GM12892 (cell line): ENCODE measurements at regions not wholly inside any gene's neighbourhood (a gene's known extent, or its start where the extent isn't known, plus 50 kb on each side); places are given as distances from the start of the nearest gene placed in this dataset.

Experiments used
- POLR2A ChIP-seq: IDR thresholded peaks from 2 replicates; pipeline ENCODE4 v1.6.1; 2011; ENCODE audit warnings: low read depth, low read length, control low read depth
- POLR2AphosphoS5 ChIP-seq: IDR thresholded peaks from 2 replicates; pipeline ENCODE4 v1.6.1; 2011; ENCODE audit warnings: low read depth, low read length, control low read depth
- TAF1 ChIP-seq: IDR thresholded peaks from 2 replicates; pipeline ENCODE4 v1.6.1; 2011; ENCODE audit warnings: low read depth, mild to moderate bottlenecking, control low read depth, low read length, borderline replicate concordance

DNA sequence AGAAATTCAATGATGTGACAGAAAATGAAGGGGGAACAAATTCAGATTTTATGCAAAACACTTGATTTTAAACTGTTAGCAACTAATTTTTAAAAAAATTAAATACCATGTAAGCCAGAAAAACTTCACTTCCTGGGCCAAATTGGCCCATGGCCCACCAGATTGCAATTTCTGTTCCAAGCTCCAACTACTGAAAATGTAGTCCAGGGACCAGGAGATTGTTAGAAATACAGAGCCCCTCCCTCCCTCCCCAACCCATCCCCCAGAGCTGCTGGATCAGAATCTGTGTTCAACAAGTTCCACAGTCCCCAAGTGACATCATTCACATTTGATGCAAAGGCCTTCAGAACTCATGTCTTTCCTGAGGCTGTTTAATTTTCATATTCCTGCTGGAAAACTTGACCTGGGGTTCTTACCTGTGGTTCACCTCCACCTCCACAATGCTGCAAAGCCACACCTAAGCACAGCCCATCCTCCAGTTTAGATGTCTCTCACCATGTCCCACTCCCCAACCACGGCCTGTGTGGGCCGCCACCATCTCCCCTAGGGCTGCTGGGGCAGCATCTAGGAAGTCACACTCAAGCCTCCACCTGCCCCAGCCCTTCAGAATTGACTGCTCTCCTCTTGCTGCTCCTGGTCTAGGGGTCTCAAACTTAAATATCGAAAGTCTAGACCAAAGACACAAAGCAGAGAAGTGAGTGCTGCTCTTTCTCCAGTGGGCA lies 482.0 kb downstream of the UQCRFS1 start:
- TF ChIP-seq POLR2A (no peak), POLR2AphosphoS5 (no peak), TAF1 (no peak)
